K562 (cell line): ENCODE measurements at regions not wholly inside any gene's neighbourhood (a gene's known extent, or its start where the extent isn't known, plus 50 kb on each side); places are given as distances from the start of the nearest gene placed in this dataset.

Experiments used
- ATAC-seq: fragments of 200-7000 bp; cut with Tn5 transposase; 3 replicates; pipeline ENCODE4 v1.9.1; 2020; ENCODE audit warnings: moderate library complexity
- BruUV-seq: library from RNA; stranded (reverse); fragments of 400-500 nt; replicated peaks from 2 replicates; lab custom pipeline; 2021; lab: Mats Ljungman, UMichigan
- CTCF ChIA-PET: fragments of 300-600 bp; formaldehyde crosslinking; extraction: SDS; loops from one replicate; lab custom pipeline; 2021; ENCODE audit warnings: low intra/inter-chr PET ratio; lab: Yijun Ruan, JAX
- POLR2A ChIA-PET: fragments of 300-600, 350-650 bp; sonication (Branson Sonifier 250); formaldehyde crosslinking; extraction: SDS; loops from one replicate; lab custom pipeline; 2021; ENCODE audit warnings: antibody characterized with exemption, inconsistent platforms; lab: Yijun Ruan, JAX
- DNase-seq, 4 experiments: peaks; one replicate each; pipeline versions ENCODE4 v3.0.0 to v3.0.0-alpha.2; 2011 to 2018; ENCODE audit warnings: low spot score in 3 of 4, mixed read lengths in 3 of 4; ENCODE audit errors: extremely low read depth in 1 of 4
- FAIRE-seq: peaks from 2 replicates; lab custom pipeline; 2011; peaks lifted over from hg19 to GRCh38; lab: Jason Lieb, UNC
- H2AFZ ChIP-seq: 2 replicates; pipeline ENCODE4 v1.6.0; 2011; ENCODE audit warnings: low read depth, low read length, control low read depth, inconsistent platforms
- H3K27ac ChIP-seq: fragments of 200-600 bp; 3 replicates; pipeline ENCODE4 v1.8.0; 2011; ENCODE audit warnings: low read depth, mild to moderate bottlenecking, control low read depth, inconsistent platforms, low read length, moderate library complexity, mixed read lengths; ENCODE audit errors: extremely low read depth
- H3K27me3 ChIP-seq, 2 experiments: fragments of 300-600 bp in 1 of 2; 2 replicates in 1 of 2; 3 replicates in 1 of 2; pipeline versions ENCODE4 v1.6.0 to v1.8.0; 2011; ENCODE audit warnings: inconsistent platforms in 2 of 2, low read length in 2 of 2, mild to moderate bottlenecking in 1 of 2, mixed read lengths in 1 of 2, moderate library complexity in 1 of 2; ENCODE audit not compliant: control insufficient read depth in 2 of 2, insufficient read depth in 2 of 2
- H3K36me3 ChIP-seq: fragments of 300-600 bp; 3 replicates; pipeline ENCODE4 v1.8.0; 2011; ENCODE audit warnings: mild to moderate bottlenecking, low read length, inconsistent platforms; ENCODE audit not compliant: control insufficient read depth, insufficient read depth
- H3K4me1 ChIP-seq, 2 experiments: fragments of 200-600 bp in 1 of 2; replicated peaks in 1 of 2; 2 replicates in 1 of 2; 3 replicates in 1 of 2; pipeline versions ENCODE4 v1.5.1 to v1.8.0; 2011; ENCODE audit warnings: inconsistent platforms in 2 of 2, low read length in 2 of 2, mild to moderate bottlenecking in 1 of 2, mixed read lengths in 1 of 2, moderate library complexity in 1 of 2; ENCODE audit not compliant: control insufficient read depth in 2 of 2, insufficient read depth in 2 of 2
- H3K4me2 ChIP-seq: 2 replicates; pipeline ENCODE4 v1.6.1; 2011; ENCODE audit warnings: low read length, control low read depth, inconsistent platforms, mixed read lengths; ENCODE audit not compliant: insufficient read depth
- H3K4me3 ChIP-seq: fragments of 200-600 bp; sonication (generic), shearing (Covaris generic); 2 replicates; pipeline ENCODE4 v1.5.1; 2016; ENCODE audit warnings: control low read depth, inconsistent platforms
- H3K79me2 ChIP-seq: fragments of 200-600 bp; 3 replicates; pipeline ENCODE4 v1.8.0; 2011; ENCODE audit warnings: low read length, inconsistent platforms; ENCODE audit not compliant: control insufficient read depth, insufficient read depth
- H3K9ac ChIP-seq, 2 experiments: 2 replicates each; pipeline versions ENCODE4 v1.6.0 to v1.6.1; 2011; ENCODE audit warnings: low read depth in 2 of 2, low read length in 2 of 2, control low read depth in 1 of 2, inconsistent platforms in 1 of 2, mild to moderate bottlenecking in 1 of 2, mixed read lengths in 1 of 2; ENCODE audit not compliant: insufficient read depth in 1 of 2
- H3K9me1 ChIP-seq: one replicate; pipeline ENCODE4 v1.6.0; 2011; ENCODE audit warnings: inconsistent platforms, mild to moderate bottlenecking, low read length, moderate library complexity; ENCODE audit not compliant: control insufficient read depth, insufficient read depth
- H3K9me3 ChIP-seq: replicated peaks from 2 replicates; pipeline ENCODE4 v1.5.1; 2011; ENCODE audit warnings: low read depth, low read length, inconsistent platforms; ENCODE audit not compliant: control insufficient read depth, insufficient read depth
- H4K20me1 ChIP-seq: replicated peaks from 2 replicates; pipeline ENCODE4 v1.6.1; 2011; ENCODE audit warnings: low read length, inconsistent platforms, mixed read lengths; ENCODE audit not compliant: control insufficient read depth, insufficient read depth
- BCOR ChIP-seq: fragments of 450-650 bp; IDR thresholded peaks from 2 replicates; pipeline ENCODE4 v1.6.1; 2016
- CSDE1 ChIP-seq, 2 experiments: fragments of 450-650 bp; IDR thresholded peaks; 2 replicates each; pipeline ENCODE4 v1.6.1; 2016; ENCODE audit warnings: mild to moderate bottlenecking in 1 of 2
- DDX20 ChIP-seq: fragments of 450-650 bp; IDR thresholded peaks from 2 replicates; pipeline ENCODE4 v1.6.1; 2016; ENCODE audit warnings: missing genetic modification characterization, low read depth, mild to moderate bottlenecking, missing compliant biosample characterization, moderate library complexity
- FOXA3 ChIP-seq, 2 experiments: fragments of 450-650 bp in 1 of 2; sonication (generic) in 1 of 2; formaldehyde crosslinking; IDR thresholded peaks in 1 of 2; conservative IDR thresholded peaks in 1 of 2; 2 replicates each; pipeline versions ENCODE4 v1.4.0 to v1.8.0; 2020 to 2022; ENCODE audit warnings: mild to moderate bottlenecking in 2 of 2, missing genetic modification reagents in 1 of 2
- HNRNPLL ChIP-seq: fragments of 200-400 bp; formaldehyde crosslinking; IDR thresholded peaks from 2 replicates; pipeline ENCODE4 v1.6.1; 2017; ENCODE audit warnings: low read length, low read depth, mild to moderate bottlenecking; ENCODE audit not compliant: poor library complexity, severe bottlenecking
- KAT7 ChIP-seq: sonication (generic); formaldehyde crosslinking; IDR thresholded peaks from 2 replicates; pipeline ENCODE4 v1.8.0; 2022; ENCODE audit warnings: missing genetic modification reagents, mild to moderate bottlenecking, borderline replicate concordance
- KLF10 ChIP-seq: fragments of 250-450 bp; sonication (Bioruptor Pico); IDR thresholded peaks from 2 replicates; pipeline ENCODE4 v1.6.1; 2021; ENCODE audit warnings: matching md5 sums
- KLF6 ChIP-seq: fragments of 250-450 bp; sonication (Bioruptor Pico); IDR thresholded peaks from 2 replicates; pipeline ENCODE4 v1.4.0; 2020; ENCODE audit warnings: mild to moderate bottlenecking, moderate library complexity, borderline replicate concordance
- NFIC ChIP-seq: fragments of 450-650 bp; IDR thresholded peaks from 2 replicates; pipeline ENCODE4 v1.6.1; 2017; ENCODE audit warnings: mild to moderate bottlenecking, inconsistent platforms
- POLR3A ChIP-seq: IDR thresholded peaks from 2 replicates; pipeline ENCODE4 v1.6.1; 2011; ENCODE audit warnings: borderline replicate concordance, mild to moderate bottlenecking, moderate library complexity; ENCODE audit not compliant: insufficient read length, insufficient read depth; ENCODE audit errors: extremely low read depth
- SIN3A ChIP-seq, 2 experiments: fragments of 150-350 bp in 1 of 2; IDR thresholded peaks; 2 replicates each; pipeline ENCODE4 v1.6.1; 2011 to 2016; ENCODE audit warnings: borderline replicate concordance in 2 of 2, low read depth in 2 of 2, low read length in 2 of 2, mild to moderate bottlenecking in 2 of 2, moderate library complexity in 2 of 2; ENCODE audit not compliant: control insufficient read depth in 1 of 2
- SNIP1 ChIP-seq: fragments of 450-650 bp; IDR thresholded peaks from 2 replicates; pipeline ENCODE4 v1.7.1; 2017; ENCODE audit warnings: low read depth, mild to moderate bottlenecking
- ZNF133 ChIP-seq: fragments of 250-450 bp; sonication (Bioruptor Pico); IDR thresholded peaks from 2 replicates; pipeline ENCODE4 v1.4.0; 2020; ENCODE audit warnings: mild to moderate bottlenecking
- ZNF274 ChIP-seq: IDR thresholded peaks from 2 replicates; pipeline ENCODE4 v1.6.1; 2011; ENCODE audit warnings: low read depth, mild to moderate bottlenecking, low read length, moderate library complexity, borderline replicate concordance
- WGBS: fragments of 100-300 bp; shearing (Covaris generic); methylation state at CpG from one replicate; pipeline ENCODE4 v1.1.6; 2016; ENCODE audit warnings: low coverage, mixed read lengths; ENCODE audit not compliant: insufficient coverage; ENCODE audit errors: missing lambda C conversion rate; 5-methylcytosine and 5-hydroxymethylcytosine counted together
- in situ Hi-C: fragments of 300-500 bp; cut with MboI; formaldehyde crosslinking; loops from 4 replicates; pipeline ENCODE4 v1.15.0; 2018; ENCODE audit warnings: inconsistent platforms, mixed read lengths
- intact Hi-C: fragments of 100-400 bp; cut with micrococcal nuclease; formaldehyde crosslinking; loops from 2 replicates; pipeline ENCODE4 v1.14.2; 2022
- TF ChIP-seq, protein P1 (sequence below): fragments of 450-650 bp; formaldehyde crosslinking; IDR thresholded peaks from 2 replicates; pipeline ENCODE4 v1.4.0; 2020; ENCODE audit warnings: mild to moderate bottlenecking
- TF ChIP-seq, protein P2 (sequence below): fragments of 250-450 bp; sonication (Bioruptor Pico); IDR thresholded peaks from 2 replicates; pipeline ENCODE4 v1.8.0; 2022; ENCODE audit warnings: inconsistent platforms, mild to moderate bottlenecking, moderate library complexity, borderline replicate concordance
- TF ChIP-seq, protein P3 (sequence below): sonication (generic); formaldehyde crosslinking; IDR thresholded peaks from 2 replicates; pipeline ENCODE4 v1.4.0; 2020; ENCODE audit warnings: mild to moderate bottlenecking, missing genetic modification reagents

DNA sequence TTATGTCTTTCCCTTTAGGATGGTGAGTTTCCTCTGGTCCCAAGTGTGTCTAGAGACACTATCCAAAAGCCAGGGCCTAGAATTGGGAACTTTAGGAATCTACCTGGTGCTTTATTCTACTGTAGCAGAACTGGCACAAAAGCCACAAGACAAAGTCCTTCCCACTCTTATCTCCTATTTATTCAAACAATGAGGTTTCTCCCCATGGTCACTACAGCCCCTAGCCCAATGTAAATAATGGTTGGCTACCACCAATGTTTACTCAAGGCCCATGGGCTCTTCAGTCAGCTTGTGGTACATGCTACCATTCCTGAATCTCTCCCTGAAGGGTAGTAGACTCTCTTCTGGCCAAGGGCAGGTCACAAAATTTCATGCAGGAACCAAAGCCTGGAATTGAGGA is 789.4 kb upstream of the KIF2B start (continued):
- TF ChIP-seq ZNF133 (CRISPR knock-in tag) (no peak), KLF10 (CRISPR knock-in tag) (no peak), BCOR (no peak), CSDE1 (IDR thresholded peaks at IDR 0.05) (no peak), HNRNPLL (no peak), KLF6 (CRISPR knock-in tag) (no peak), POLR3A (no peak)
- TF ChIP-seq, protein P1, sequence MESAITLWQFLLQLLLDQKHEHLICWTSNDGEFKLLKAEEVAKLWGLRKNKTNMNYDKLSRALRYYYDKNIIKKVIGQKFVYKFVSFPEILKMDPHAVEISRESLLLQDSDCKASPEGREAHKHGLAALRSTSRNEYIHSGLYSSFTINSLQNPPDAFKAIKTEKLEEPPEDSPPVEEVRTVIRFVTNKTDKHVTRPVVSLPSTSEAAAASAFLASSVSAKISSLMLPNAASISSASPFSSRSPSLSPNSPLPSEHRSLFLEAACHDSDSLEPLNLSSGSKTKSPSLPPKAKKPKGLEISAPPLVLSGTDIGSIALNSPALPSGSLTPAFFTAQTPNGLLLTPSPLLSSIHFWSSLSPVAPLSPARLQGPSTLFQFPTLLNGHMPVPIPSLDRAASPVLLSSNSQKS: no peak
- TF ChIP-seq, protein P2, sequence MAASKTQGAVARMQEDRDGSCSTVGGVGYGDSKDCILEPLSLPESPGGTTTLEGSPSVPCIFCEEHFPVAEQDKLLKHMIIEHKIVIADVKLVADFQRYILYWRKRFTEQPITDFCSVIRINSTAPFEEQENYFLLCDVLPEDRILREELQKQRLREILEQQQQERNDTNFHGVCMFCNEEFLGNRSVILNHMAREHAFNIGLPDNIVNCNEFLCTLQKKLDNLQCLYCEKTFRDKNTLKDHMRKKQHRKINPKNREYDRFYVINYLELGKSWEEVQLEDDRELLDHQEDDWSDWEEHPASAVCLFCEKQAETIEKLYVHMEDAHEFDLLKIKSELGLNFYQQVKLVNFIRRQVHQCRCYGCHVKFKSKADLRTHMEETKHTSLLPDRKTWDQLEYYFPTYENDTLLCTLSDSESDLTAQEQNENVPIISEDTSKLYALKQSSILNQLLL (CRISPR knock-in tag): no peak

DNA sequence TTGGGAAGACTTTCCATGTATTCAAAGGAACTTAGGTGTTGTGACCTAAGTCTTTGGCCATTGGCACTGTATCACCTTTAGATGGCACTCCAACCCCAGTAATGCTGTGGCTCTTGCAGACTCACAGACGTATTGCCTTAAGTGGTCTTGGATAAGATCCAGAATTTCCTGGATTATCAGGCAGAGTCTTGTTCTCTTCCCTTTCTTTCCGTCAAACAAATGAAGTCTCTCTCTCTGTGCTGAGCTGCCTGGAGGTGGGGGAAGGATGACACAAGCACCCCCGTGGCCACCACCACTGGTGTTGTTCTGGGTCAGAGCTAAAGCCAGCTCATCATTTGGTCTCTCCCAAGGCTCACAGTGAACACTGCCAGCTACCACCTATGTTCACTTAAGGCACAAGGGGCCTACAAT is 789.9 kb upstream of the KIF2B start:
- ATAC-seq (no peak), FAIRE-seq (no peak), DNase-seq (peak in 1 of 4 experiments; percentile 9)
- intact Hi-C loops: no loop called here
- Histone ChIP-seq H4K20me1 (no peaks in the 10 kb centered on the region), H2AFZ (no peak overlapping the region), H3K9me3 (no peaks in the 10 kb centered on the region), H3K79me2 (no peaks in the 10 kb centered on the region), H3K9me1 (no peaks in the 10 kb centered on the region), H3K9ac (no peak overlapping the region), H3K27me3 (no peaks in the 10 kb centered on the region), H3K4me1 (no peaks in the 10 kb centered on the region), H3K4me2 (no peak overlapping the region), H3K27ac (no peak overlapping the region), H3K4me3 (no peak overlapping the region), H3K36me3 (no peaks in the 10 kb centered on the region)
- ChIA-PET POLR2A (no interaction called here), CTCF (interaction anchor here (0.9 kb wide), 1 partner anchor 1859 kb away, joined by 4 read pairs; no protein-coding TSS in a partner anchor)
- in situ Hi-C loops: no loop called here
- 0% methylated on average over 3 of the region's 3 CpGs for whole genome bisulfite sequencing
- no TSS peak for BruUV-seq
- TF ChIP-seq ZNF274 (no peak), DDX20 (tag) (no peak), SNIP1 (no peak), FOXA3 (CRISPR knock-in tag; conservative IDR thresholded peaks at IDR 0.05 in 1 of 2, IDR thresholded peaks at IDR 0.05 in 1 of 2) (no peak), SIN3A (IDR thresholded peaks at IDR 0.05; ENCODE audit: borderline replicate concordance in 2 of 2, control insufficient read depth in 1 of 2, low read depth in 2 of 2, low read length in 2 of 2) (no peak), NFIC (peak; percentile 29), KAT7 (CRISPR knock-in tag) (no peak)
- TF ChIP-seq, protein P3, sequence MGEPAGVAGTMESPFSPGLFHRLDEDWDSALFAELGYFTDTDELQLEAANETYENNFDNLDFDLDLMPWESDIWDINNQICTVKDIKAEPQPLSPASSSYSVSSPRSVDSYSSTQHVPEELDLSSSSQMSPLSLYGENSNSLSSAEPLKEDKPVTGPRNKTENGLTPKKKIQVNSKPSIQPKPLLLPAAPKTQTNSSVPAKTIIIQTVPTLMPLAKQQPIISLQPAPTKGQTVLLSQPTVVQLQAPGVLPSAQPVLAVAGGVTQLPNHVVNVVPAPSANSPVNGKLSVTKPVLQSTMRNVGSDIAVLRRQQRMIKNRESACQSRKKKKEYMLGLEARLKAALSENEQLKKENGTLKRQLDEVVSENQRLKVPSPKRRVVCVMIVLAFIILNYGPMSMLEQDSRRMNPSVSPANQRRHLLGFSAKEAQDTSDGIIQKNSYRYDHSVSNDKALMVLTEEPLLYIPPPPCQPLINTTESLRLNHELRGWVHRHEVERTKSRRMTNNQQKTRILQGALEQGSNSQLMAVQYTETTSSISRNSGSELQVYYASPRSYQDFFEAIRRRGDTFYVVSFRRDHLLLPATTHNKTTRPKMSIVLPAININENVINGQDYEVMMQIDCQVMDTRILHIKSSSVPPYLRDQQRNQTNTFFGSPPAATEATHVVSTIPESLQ (CRISPR knock-in tag): no peak
